Daoy (cell line): ENCODE measurements at regions not wholly inside any gene's neighbourhood (a gene's known extent, or its start where the extent isn't known, plus 50 kb on each side); places are given as distances from the start of the nearest gene placed in this dataset.
"Not testable (repeated sequence)": the region's sequence is repeated elsewhere in the genome, so short reads cannot be mapped to it uniquely, and the experiment has no call there.

ENCODE experiments used
- DNase-seq: peaks from one replicate; pipeline ENCODE4 v3.0.0-alpha.2; 2015; ENCODE audit warnings: low read depth

- DNase-seq: no peak
Measured at GRCh38 chr6:85285114-85285513, 164.8 kb upstream of the NT5E start.

- no peak for DNase-seq
Measured at GRCh38 chr6:85283436-85283835, 166.4 kb upstream of the NT5E start.

GRCh38 chr6:85278466-85279035 lies 171.3 kb upstream of the NT5E start:
- no peak for DNase-seq

- DNase-seq: not testable (repeated sequence)
Measured at GRCh38 chr6:85276026-85276425, 173.9 kb upstream of the NT5E start.

- no peak for DNase-seq
Measured at GRCh38 chr6:85275338-85275985, 174.4 kb upstream of the NT5E start.

- peak; percentile 7 for DNase-seq
Measured at GRCh38 chr6:85273870-85274269, 176.0 kb upstream of the NT5E start.

- DNase-seq: no peak
Measured at GRCh38 chr6:85273046-85273445, 176.8 kb upstream of the NT5E start.

GRCh38 chr6:85272592-85272991 lies 177.3 kb upstream of the NT5E start:
- DNase-seq: no peak

GRCh38 chr6:85262621-85263020 lies 187.3 kb upstream of the NT5E start:
- DNase-seq: no peak

GRCh38 chr6:85261271-85261670 lies 188.6 kb upstream of the NT5E start:
- no peak for DNase-seq

GRCh38 chr6:85255661-85256060 lies 194.2 kb upstream of the NT5E start:
- no peak for DNase-seq

- DNase-seq: no peak
Measured at GRCh38 chr6:85252552-85252951, 197.3 kb upstream of the NT5E start.

GRCh38 chr6:85252085-85252484 lies 197.8 kb upstream of the NT5E start:
- no peak for DNase-seq

GRCh38 chr6:85251300-85251699 lies 198.6 kb upstream of the NT5E start:
- no peak for DNase-seq

GRCh38 chr6:85250586-85251220 lies 199.2 kb upstream of the NT5E start:
- no peak for DNase-seq

GRCh38 chr6:85245004-85245403 lies 204.9 kb upstream of the NT5E start:
- no peak for DNase-seq

- no peak for DNase-seq
Measured at GRCh38 chr6:85241498-85242052, 208.3 kb upstream of the NT5E start.

GRCh38 chr6:85240787-85241385 lies 209.0 kb upstream of the NT5E start:
- DNase-seq: no peak

GRCh38 chr6:85237478-85237877 lies 212.4 kb upstream of the NT5E start:
- no peak for DNase-seq

GRCh38 chr6:85236636-85237035 lies 213.2 kb upstream of the NT5E start:
- DNase-seq: no peak

GRCh38 chr6:85227345-85227744 lies 222.5 kb upstream of the NT5E start:
- not testable (repeated sequence) for DNase-seq

GRCh38 chr6:85212794-85213193 lies 237.1 kb upstream of the NT5E start:
- not testable (repeated sequence) for DNase-seq

GRCh38 chr6:85195243-85195642 lies 254.6 kb upstream of the NT5E start:
- DNase-seq: no peak
